NOMO-1 treated with DMSO at 0.1 percent for 48 hours (cell line): ENCODE measurements at regions not wholly inside any gene's neighbourhood (a gene's known extent, or its start where the extent isn't known, plus 50 kb on each side); places are given as distances from the start of the nearest gene placed in this dataset.

Source experiments
- DNase-seq: peaks from one replicate; lab custom pipeline; 2025; ENCODE audit not compliant: unreplicated experiment; lab: John Stamatoyannopoulos, UW

DNA sequence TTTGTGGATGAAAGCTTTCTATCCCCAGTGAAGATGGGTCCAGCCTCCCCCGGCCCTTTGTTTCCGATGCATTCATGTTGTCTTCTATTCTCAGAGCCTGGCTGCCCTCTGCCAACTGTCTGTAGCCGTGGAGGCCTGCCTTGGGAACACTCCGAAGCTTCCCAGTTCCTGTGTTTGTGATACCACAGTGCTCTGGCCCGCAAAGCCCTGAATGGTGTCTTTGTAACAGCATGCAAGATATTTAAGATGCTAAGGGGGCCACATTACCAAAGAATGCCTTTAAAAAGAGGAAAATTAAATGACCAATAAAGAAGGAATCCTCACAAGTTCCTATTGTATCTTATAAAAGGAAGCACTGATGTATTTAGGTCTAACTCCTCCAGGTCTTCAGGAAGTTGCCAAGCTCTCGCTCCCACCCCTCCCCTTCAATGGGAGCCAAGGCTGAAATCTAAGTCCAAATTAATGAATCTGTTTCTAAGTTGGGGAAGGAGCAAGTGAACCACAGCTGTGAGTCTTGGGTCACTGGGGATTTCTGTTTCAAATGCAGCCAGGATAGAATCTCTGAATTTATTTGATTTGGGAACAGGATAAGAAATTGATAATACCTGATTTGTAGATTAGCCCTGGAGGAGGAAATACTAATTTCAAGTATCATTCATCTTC lies 596.1 kb downstream of the QKI start:
- no peak for DNase-seq

DNA sequence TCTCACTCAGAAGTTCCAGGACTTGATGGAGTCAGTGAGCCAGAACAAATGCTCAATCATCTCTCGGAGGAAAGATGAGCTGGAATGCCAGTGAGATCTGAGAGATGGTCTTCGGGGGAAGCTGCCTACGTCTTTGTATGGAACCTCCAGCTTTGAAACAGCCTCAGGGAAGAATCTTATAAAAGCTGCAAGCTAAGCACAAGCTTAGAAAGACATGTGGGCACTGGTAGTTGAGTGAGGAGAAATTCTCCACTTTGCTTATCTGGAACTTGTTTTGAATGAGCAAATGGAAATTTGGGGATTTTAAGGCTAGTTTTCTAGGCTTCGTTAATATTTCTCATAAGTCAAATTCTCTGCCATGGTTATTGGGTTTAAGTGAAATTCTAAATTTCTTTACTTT lies 594.4 kb downstream of the QKI start:
- DNase-seq, result no peak

DNA sequence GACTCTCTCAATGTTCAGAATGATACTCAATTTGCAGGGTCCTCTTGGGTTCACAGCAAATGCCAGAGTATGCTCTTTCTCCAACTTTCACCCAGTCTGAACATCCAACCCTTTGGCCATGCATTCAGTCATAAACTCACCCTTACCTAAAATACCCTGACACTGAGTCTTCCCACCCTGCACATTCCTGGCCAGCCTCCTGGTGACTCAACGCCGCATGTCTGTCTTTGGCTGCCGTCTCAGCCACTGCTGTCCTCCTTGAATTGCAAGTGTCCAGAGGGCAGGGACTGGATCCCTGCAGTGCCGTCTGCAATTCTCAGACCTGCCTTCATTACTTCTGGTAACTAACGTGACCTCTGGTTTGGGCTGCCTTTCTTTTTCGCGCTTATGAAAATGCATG lies 593.4 kb downstream of the QKI start:
- no peak for DNase-seq

DNA sequence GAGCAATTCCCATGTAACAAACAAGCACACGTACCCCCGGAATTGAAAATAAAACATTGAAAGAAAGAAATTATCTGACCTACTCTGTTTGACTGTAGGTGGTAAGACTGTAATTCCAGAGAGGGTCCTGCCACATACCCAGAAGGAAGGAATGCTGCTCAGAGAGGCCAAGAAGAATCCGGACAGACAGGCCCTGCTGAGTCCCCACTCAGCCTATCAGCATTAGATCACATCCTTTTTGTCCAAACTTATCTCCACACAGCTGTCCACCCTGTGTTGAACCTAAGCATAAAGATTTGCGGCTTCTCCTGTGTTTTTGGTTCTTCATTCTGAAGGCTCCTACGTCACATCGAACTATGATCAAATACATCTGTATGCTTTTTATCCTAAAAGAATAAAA lies 591.9 kb downstream of the QKI start:
- no peak for DNase-seq

DNA sequence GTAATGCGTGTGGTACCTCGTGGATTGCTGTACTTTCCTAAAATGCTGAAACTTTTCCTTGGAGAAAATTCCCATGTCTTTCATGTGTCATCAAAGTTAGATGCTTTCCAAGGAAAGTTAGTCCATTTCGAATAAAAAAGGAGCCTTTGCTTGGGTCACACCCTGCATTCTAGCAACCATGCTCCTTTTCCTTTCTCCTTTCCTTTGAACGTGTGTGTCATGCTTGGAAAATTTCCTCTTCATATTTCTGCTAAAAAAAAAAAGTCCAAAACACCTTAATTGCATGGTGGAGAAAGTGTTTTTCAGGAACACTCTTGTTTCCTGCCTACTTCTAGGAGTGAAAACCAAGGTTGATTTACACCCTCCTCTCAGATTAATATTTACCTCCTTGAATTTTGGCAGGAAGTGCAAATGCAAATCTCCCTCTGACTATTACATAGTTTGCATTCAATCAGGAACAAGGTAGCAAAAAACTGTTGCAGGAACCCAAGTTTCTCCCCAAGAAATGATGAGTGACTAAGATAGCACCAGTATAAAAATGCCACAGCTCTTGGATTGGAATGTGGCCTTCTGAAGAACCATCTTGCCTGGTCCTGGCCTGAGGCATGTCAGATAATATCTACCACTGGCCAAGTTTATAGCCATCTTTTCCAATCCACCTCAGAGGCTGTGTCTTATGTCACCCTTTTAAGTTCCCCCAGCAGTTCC lies 590.6 kb downstream of the QKI start:
- DNase-seq, result no peak

DNA sequence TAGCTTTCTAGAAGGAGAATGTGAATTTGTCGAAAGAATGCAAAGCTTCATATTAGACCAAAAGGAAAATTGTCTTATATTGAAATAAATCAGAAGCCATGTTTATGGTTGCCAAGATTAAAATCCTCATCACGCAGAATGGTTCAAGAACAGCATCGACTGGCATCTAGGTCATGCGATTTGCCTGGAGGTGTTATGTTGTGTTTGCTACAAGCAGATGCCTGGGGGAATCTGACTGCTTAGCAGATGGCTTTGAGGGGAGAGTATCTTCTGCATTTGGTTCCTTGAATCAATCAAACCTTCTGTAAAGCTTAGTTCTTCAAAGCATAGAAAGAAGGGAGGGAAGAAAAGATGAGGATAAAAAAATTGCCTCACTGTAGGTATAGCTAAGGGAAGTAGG lies 585.8 kb downstream of the QKI start:
- DNase-seq, result no peak

DNA sequence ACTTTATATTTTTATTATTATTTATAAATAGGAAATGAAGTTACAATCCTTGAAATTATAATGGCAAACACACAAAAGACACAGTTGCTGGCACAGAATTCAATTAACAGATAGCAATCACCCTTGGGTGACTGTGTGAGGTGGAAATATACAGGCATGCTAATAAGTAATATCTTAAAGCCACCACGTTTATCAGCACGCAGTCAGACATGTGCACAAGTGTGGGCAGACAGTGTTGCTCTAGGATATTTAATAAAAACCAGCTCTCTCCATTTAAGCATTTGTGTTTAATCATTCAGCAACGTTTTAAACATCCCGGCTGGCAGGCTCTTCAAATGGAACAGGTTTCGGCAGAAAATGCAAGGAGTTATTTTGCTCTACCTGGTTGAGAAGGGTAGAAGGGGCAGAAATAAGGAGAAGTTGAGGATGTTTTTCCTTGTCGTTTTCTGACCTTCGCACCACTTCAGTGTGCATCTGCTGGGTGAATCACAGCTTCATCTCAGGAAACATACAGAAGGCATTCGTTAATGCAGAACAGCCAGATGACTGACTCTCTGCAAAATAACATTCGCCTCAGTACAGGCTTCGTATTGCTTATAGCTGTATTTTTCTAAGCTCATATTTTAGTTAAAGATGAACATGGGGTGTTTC lies 585.1 kb downstream of the QKI start:
- no peak for DNase-seq

DNA sequence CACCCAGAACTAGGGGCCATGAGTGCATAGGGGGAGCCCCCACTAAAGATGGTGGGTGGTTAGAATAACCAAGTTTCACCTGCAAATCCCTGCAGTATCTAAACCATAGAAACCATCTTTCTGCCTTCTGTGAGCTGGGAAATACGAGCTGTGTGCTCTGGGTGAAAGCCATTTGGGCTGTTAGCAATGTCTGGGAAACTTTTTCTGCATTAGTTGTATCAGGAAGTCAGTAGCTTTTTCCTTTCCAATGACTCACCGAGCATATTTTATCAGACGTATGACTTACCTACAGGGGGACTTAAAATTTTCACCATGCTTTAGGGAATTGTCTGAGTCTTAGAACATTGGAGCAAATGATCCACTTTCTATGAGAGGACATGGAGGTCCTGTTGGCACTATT lies 584.0 kb downstream of the QKI start:
- no peak for DNase-seq

DNA sequence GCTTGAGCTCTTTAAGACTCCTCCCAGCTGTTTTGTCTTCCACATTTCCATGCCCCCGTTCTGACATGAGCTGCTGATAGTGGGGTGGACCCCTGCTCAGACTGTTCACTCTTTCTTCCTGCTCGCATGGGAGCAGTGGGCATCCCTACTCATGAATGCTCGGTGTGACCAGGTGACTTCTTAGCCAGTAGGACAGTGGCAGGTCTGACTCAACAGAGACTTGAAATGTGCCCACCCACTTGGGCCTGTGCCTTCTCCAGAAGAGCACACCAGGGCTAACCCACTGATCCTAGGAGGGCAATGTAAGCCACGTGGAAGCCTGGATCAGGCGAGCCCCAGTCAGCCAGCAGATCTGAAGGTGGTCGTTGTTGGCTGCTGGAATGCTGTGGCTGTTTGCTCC lies 582.0 kb downstream of the QKI start:
- DNase-seq, result no peak

DNA sequence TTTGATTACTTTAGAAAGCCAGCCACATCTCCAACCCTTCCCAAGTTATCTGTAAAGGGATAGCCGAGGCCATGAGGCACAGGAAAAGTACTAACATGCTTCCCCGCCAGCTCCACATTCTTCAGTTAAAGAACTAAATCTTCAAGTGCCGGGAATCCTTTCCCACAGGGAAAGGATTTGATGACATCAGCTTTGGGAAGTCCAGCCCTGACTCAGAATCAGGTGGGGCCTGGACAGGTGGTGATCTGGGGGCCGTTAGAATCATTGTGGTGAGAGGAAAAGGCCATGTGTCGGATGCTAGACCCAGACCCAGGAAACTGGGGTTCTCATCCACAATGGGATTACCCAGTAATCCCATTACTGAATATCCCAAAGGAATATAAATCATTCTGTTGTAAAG lies 580.0 kb downstream of the QKI start:
- no peak for DNase-seq

DNA sequence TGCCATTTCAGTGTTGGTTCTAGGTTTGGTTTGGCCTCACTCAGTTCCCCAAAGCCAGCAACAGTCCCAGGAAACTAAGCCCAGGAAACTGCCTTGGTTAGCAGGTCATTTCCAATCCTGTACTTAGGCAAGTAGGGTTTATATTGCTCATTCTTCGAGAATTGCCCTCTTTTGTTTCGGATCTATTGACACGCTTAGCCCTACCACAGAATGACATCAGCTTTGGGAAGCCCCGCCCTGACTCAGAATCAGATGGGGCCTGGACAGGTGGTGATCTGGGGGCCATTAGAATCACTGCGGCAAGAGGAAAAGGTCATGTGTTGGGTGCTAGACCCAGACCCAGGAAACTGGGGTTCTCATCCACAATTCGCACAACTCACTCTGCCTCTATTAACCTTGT lies 578.2 kb downstream of the QKI start:
- no peak for DNase-seq

DNA sequence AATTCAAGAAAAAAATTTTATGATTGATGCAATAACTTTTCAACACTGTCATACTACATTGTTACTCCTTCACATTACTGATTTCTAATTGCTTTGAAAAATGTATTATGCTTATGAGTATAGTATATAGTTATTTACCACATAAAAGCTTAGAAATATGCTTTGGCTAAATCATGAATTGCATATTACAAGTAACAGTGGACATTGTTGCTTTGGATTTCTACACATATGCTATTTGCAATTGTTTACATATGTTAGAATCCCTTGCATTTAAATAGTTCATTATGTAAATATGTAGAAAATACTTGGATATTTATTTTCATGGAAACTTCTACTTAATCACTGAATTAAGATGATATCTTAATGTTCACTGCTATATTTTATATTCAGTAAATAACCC lies 577.5 kb downstream of the QKI start:
- DNase-seq, result no peak

DNA sequence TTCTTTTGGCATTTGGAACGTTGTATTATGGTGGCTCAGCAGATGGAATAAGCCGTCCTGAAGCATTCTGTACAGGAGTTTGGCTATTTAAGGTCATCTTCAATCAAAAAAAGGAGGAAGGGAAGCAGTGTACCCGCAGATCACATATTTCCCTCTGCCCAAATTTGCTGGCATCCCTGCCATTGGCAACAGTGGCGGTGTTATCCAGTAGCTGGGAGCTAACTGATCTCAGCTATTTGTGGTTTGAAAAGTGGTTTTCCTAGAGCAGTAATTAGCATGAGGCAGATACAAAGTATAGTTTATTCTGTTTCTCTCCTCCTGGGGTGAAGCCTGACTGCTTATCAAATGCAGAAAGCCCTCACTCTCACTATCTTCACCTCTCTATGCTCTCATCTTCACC lies 576.8 kb downstream of the QKI start:
- DNase-seq, result no peak

DNA sequence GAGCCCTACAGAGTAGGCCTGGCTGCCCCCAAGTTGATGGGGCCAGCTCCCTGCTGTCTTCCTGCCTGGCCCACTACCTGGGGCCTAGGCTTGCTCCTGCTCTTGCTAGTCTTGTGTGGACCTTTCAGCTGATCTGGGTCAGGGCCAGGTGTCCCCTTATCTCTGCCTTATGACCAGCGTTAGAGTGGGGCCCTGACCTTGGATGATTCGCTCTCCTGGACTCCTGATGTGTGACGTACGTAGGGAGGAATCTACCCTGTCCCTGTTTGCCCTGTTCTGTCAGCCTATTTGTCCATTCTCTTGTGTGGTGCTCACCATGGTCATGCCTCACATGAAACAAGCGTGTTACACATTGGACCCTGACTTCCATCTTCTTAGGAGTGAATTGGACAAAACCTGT lies 571.8 kb downstream of the QKI start:
- no peak for DNase-seq

DNA sequence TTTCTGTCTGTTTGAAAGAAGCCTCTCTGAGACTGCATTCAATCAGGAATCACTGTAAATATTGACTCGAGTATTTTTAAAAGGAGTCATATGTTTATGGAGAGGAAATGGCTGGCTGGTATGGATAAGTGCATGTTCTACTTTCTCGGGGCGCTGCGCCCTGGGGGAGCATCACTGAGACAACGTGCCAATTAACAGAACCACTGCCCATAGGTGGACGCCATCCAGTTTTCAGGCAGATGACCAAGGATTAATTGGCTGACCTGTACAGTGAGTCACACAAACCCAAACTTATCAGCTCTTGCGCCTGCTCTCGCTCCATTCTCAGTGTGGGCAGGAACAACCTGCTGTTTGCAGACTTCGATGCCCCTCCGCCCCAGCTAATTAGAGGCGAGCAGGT lies 571.2 kb downstream of the QKI start:
- no peak for DNase-seq

DNA sequence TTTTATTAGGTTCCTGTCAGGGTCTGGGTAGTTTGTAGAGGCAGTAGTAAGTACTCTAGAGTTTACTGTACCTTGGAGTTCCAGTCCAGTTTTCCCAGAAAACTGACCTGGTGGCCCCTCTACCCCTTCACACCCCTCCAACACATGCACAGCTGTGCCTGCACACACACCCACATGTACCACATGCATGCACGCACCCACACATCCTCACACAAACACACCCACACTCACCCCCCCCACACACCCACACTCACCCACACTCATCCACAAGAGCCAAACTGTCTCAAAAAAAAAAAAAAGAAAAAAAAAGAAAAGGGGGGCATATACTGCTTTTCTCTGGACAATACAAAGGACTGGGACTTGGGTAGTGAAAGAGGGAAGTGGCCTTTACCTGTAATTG lies 570.5 kb downstream of the QKI start:
- DNase-seq, result no peak

DNA sequence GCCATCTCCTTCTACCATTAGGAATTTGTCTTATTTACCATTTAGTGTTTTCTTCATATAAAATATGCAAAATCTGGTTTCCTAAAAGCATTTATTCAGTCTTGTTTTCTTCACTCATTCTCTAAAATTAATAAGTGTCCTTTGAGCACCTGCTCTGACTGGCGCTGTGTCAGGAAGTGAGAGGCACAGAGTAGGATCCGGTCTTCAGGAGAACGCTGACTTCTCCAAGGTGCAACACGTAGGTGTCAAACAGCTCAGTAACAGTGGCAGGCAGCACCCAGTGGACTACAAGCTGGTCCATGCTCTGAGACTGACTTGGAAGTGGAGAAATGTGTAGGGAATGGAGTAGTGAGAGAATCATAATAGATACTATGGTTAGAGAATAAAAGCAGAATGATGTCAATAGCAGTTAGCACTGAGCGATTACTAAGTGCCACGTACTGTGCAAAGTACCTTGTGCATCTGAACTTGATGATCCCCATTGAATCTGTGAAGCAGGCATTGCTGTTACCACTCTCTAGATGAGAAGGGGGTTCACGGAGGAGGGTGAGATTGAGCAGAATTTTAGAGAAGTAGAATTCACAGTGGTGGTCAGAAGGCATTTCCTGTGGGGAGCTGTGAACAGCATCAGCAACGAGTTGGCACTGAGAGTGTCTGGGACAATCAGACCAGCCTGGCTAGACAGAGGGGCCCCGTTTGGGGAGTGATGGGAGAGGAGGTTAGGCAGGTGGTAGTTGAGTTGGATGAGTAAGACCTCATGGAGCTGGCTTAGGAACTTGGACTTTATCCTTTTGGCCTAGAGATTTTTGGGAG lies 569.8 kb downstream of the QKI start:
- DNase-seq, result peak; percentile 30

DNA sequence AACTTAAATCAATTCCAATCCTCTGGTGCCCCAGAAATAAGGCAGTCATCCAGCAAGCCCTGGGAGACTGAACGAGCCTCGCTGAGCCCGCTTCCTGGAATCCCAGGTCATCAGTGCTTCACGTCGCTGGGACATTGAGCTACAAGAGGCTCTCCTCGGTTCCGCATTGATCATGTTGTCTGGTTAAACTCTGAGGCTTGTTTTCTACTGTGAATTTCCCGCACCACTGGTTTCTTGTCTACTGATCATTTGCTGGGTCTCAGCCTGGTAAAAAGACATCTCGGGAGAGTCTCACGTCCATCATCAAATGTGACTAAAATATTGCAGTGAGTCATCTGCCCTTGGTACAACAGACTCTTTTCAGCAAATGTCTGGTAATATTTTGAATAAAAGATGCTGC lies 569.2 kb downstream of the QKI start:
- no peak for DNase-seq

DNA sequence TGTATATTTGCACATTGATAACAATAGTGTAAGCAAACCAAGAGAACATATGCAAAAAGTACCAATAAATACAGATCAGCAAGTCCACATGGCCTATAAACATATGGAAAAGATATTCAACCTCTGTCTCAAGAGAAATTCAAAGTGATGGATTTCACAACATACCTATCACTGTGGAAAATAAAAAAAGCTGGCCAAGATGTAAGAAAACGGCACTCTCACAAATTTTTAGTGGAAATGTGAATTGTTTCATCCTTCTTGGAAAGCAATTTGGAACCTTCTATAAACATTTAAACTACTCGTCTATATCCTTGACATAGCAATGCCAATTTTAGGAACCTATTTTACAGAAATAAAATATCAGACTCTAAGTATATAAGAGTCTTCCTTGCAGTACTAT lies 559.8 kb downstream of the QKI start:
- no peak for DNase-seq

DNA sequence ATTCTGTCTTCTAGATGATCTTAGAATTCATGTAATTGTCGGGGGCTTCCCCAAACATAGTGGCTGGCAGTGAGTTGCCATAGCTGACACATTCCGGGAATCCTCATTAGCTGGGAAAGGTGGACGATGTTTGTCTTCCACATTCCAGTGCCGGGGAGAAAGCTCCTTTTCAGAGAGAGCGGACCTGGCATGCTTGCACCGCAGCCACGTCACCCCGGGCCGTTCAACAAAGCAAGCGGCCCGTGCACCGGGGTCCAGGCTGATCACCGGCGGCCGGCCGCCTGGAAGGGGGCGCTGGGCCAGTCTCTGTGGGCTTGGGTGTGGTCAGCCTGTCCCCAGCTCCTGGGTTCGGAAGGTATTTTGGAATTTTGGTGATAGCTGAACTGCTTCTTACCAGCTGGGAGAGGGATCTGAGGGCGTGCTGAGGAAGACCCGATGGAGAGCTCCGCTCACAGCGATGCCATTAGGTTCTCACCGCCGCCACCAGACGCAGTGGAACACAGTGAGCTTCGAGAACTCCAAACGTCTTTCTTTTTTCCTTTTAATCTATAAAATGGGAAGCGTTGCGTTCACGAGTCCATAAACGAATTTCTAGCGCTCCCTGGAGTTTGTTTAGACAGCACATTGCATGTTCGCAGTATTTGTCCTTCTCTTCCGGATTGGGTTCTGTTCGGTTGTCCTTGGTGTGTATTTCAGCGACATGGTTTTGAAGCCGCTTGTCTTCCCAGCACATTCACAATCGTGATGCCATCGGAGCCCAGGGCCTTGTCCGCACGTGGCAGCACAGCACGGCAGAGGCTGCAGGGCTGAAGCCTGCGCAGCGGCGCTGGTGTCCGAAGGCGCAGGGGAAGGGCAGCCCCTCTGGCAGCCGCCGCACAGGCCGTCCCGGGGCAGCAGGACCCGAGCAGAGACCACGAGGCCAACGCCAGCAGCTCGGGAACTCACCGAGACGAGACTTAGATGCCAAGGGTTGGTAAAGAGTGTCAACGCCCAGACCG lies 557.6 kb downstream of the QKI start:
- no peak for DNase-seq
